ENCODE measurements at regions not wholly inside any gene's neighbourhood (a gene's known extent, or its start where the extent isn't known, plus 50 kb on each side); places are given as distances from the start of the nearest gene placed in this dataset.

DNA sequence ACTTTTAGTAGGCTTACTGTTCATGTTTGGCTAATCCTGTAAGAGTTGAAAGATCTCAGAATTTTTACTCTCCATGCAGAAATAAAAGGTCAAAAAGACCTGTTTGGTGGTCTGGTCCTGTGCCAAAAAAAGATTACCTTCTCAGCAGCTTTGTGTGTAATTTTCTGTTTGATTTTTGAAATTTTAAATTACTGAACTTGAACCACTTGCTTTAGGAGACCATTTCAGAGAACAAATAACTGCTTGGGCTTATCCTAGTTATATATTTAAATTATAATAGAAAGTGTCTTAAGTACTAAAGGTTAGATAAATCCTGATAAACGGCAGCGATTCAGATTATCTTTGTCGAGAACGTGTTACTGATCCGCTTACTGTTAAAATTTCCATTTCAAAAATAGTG, 118.3 kb upstream of the GRIK2 start:
- Histone ChIP-seq H4K8ac (ENCODE audit: low read length) (no peak overlapping the region), H3K79me1 (replicated peaks; ENCODE audit: low read length, poor library complexity, severe bottlenecking) (no peaks in the 10 kb centered on the region), H2BK120ac (ENCODE audit: low read depth, low read length) (no peak overlapping the region), H3K9me3 (ENCODE audit: control insufficient read depth, low read length) (peaks cover 10% of the 10 kb centered on the region), H4K91ac (ENCODE audit: low read length) (no peak overlapping the region), H2AFZ (ENCODE audit: low read depth, low read length) (no peak overlapping the region), H2BK5ac (ENCODE audit: low read depth, low read length, poor library complexity, severe bottlenecking) (no peak overlapping the region), H3K4me3 (ENCODE audit: insufficient read depth in 1 of 2, low read depth in 1 of 2, low read length in 2 of 2) (no peak overlapping the region), H3K18ac (ENCODE audit: low read depth in 1 of 2, low read length in 2 of 2) (no peak overlapping the region), H3K14ac (ENCODE audit: low read length in 2 of 2) (no peak overlapping the region), H3K4me1 (ENCODE audit: control insufficient read depth, insufficient read depth, low read depth, low read length) (no peaks in the 10 kb centered on the region), H3K27me3 (ENCODE audit: control insufficient read depth in 1 of 2, insufficient read depth in 1 of 2, low read length in 2 of 2) (no peaks in the 10 kb centered on the region), H3K4ac (ENCODE audit: low read depth in 1 of 2, low read length in 2 of 2) (no peak overlapping the region), H3K23ac (ENCODE audit: low read length in 2 of 2) (no peak overlapping the region), H3K27ac (ENCODE audit: low read length, poor library complexity, severe bottlenecking) (no peak overlapping the region), H3K4me2 (ENCODE audit: low read length, poor library complexity, severe bottlenecking) (no peak overlapping the region), H3K9ac (ENCODE audit: low read length) (no peak overlapping the region), H2BK15ac (ENCODE audit: low read depth, poor library complexity, severe bottlenecking) (no peak overlapping the region), H2BK12ac (ENCODE audit: low read length in 2 of 2) (no peak overlapping the region), H2AK5ac (ENCODE audit: low read length, severe bottlenecking) (no peak overlapping the region), H3K36me3 (ENCODE audit: control insufficient read depth in 1 of 2, insufficient read depth in 2 of 2, low read depth in 1 of 2, low read length in 2 of 2) (no peaks in the 10 kb centered on the region)
- WGBS, result no CpG with 5 or more reads among the region's 5 CpGs
- DNase-seq, result no peak

DNA sequence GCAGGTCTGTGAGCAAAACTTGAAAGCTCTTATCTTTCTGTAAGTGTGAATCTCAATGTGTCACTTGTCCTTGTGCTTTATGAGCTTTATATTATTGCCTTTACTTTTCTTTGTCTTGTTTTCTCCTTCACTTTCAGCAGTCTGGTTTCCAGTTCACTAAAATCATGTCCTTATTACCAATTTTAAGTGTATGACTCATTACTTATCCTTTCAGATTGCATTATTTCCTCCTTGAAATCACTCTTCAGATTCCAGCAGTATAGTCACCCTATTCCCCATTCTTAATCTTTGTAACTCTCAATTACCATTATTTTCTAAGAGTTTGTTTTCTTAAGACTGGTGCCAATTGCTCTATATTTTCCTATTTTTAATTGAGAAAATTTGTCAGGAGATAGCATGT, 117.4 kb upstream of the GRIK2 start:
- Histone ChIP-seq H3K14ac (ENCODE audit: low read length in 2 of 2) (no peak overlapping the region), H2AFZ (ENCODE audit: low read depth, low read length) (no peak overlapping the region), H3K4me2 (ENCODE audit: low read length, poor library complexity, severe bottlenecking) (no peak overlapping the region), H4K91ac (ENCODE audit: low read length) (no peak overlapping the region), H3K9me3 (ENCODE audit: control insufficient read depth, low read length) (peaks cover 10% of the 10 kb centered on the region), H3K4me3 (ENCODE audit: insufficient read depth in 1 of 2, low read depth in 1 of 2, low read length in 2 of 2) (no peak overlapping the region), H2AK5ac (ENCODE audit: low read length, severe bottlenecking) (no peak overlapping the region), H3K27ac (ENCODE audit: low read length, poor library complexity, severe bottlenecking) (no peak overlapping the region), H3K9ac (ENCODE audit: low read length) (no peak overlapping the region), H2BK120ac (ENCODE audit: low read depth, low read length) (no peak overlapping the region), H3K4me1 (ENCODE audit: control insufficient read depth, insufficient read depth, low read depth, low read length) (no peaks in the 10 kb centered on the region), H4K8ac (ENCODE audit: low read length) (no peak overlapping the region), H2BK12ac (ENCODE audit: low read length in 2 of 2) (no peak overlapping the region), H3K23ac (ENCODE audit: low read length in 2 of 2) (no peak overlapping the region), H3K36me3 (ENCODE audit: control insufficient read depth in 1 of 2, insufficient read depth in 2 of 2, low read depth in 1 of 2, low read length in 2 of 2) (no peaks in the 10 kb centered on the region), H2BK15ac (ENCODE audit: low read depth, poor library complexity, severe bottlenecking) (no peak overlapping the region), H3K18ac (ENCODE audit: low read depth in 1 of 2, low read length in 2 of 2) (no peak overlapping the region), H3K79me1 (replicated peaks; ENCODE audit: low read length, poor library complexity, severe bottlenecking) (no peaks in the 10 kb centered on the region), H2BK5ac (ENCODE audit: low read depth, low read length, poor library complexity, severe bottlenecking) (no peak overlapping the region), H3K4ac (ENCODE audit: low read depth in 1 of 2, low read length in 2 of 2) (no peak overlapping the region), H3K27me3 (ENCODE audit: control insufficient read depth in 1 of 2, insufficient read depth in 1 of 2, low read length in 2 of 2) (no peaks in the 10 kb centered on the region)
- DNase-seq, result peak; percentile 7

DNA sequence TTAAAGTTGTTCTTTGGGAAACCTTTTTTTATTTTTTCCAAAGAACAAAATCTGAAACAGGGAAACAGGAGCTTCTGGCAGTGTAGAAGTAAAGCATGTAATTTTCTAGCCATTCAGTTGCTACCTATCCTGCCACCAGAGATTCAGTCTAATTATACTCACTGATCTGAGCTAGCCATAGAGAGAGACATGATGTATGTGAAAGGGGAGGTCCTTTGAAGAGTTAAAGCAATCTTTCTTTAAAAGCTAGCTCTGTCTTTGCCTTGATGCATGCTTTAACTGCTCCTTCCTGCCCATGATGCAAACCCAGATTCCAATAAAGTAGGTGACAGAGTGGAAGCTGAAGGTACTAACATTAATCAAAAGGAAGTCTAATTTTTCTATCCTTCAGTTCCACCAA, 114.1 kb upstream of the GRIK2 start:
- Histone ChIP-seq H3K4me1 (ENCODE audit: control insufficient read depth, insufficient read depth, low read depth, low read length) (no peaks in the 10 kb centered on the region), H4K91ac (ENCODE audit: low read length) (no peak overlapping the region), H3K4me3 (ENCODE audit: insufficient read depth in 1 of 2, low read depth in 1 of 2, low read length in 2 of 2) (no peak overlapping the region), H2AFZ (ENCODE audit: low read depth, low read length) (no peak overlapping the region), H2BK120ac (ENCODE audit: low read depth, low read length) (no peak overlapping the region), H2BK15ac (ENCODE audit: low read depth, poor library complexity, severe bottlenecking) (no peak overlapping the region), H3K27ac (ENCODE audit: low read length, poor library complexity, severe bottlenecking) (no peak overlapping the region), H2BK5ac (ENCODE audit: low read depth, low read length, poor library complexity, severe bottlenecking) (no peak overlapping the region), H3K14ac (ENCODE audit: low read length in 2 of 2) (no peak overlapping the region), H3K9ac (ENCODE audit: low read length) (no peak overlapping the region), H3K18ac (ENCODE audit: low read depth in 1 of 2, low read length in 2 of 2) (no peak overlapping the region), H3K36me3 (ENCODE audit: control insufficient read depth in 1 of 2, insufficient read depth in 2 of 2, low read depth in 1 of 2, low read length in 2 of 2) (no peaks in the 10 kb centered on the region), H3K4ac (ENCODE audit: low read depth in 1 of 2, low read length in 2 of 2) (no peak overlapping the region), H2AK5ac (ENCODE audit: low read length, severe bottlenecking) (no peak overlapping the region), H3K23ac (ENCODE audit: low read length in 2 of 2) (no peak overlapping the region), H3K4me2 (ENCODE audit: low read length, poor library complexity, severe bottlenecking) (no peak overlapping the region), H4K8ac (ENCODE audit: low read length) (no peak overlapping the region), H3K79me1 (replicated peaks; ENCODE audit: low read length, poor library complexity, severe bottlenecking) (no peaks in the 10 kb centered on the region), H2BK12ac (ENCODE audit: low read length in 2 of 2) (no peak overlapping the region), H3K9me3 (ENCODE audit: control insufficient read depth, low read length) (no peaks in the 10 kb centered on the region), H3K27me3 (ENCODE audit: control insufficient read depth in 1 of 2, insufficient read depth in 1 of 2, low read length in 2 of 2) (no peaks in the 10 kb centered on the region)
- DNase-seq, result no peak

DNA sequence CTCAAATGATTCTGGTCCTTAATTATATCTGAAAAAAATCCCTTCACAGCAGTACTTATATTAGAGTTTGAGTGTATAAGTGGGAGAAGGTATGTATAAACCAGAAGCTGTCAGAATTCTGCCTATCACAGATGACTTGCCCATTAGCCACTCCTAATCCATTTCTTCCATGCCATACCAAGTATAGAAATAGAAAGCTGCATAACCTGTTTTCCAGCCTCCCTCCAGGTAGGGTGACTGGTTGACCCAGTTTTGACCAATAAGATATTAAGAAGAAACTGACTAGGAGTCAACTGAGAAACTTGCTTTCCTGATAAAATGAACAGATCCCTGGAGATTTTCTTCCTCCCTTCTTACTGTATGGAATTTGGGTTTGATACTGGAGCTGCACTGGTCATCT, 112.2 kb upstream of the GRIK2 start:
- Histone ChIP-seq H2BK120ac (ENCODE audit: low read depth, low read length) (no peak overlapping the region), H2BK12ac (ENCODE audit: low read length in 2 of 2) (no peak overlapping the region), H3K14ac (ENCODE audit: low read length in 2 of 2) (no peak overlapping the region), H3K79me1 (replicated peaks; ENCODE audit: low read length, poor library complexity, severe bottlenecking) (no peaks in the 10 kb centered on the region), H4K8ac (ENCODE audit: low read length) (no peak overlapping the region), H4K91ac (ENCODE audit: low read length) (no peak overlapping the region), H3K4me1 (ENCODE audit: control insufficient read depth, insufficient read depth, low read depth, low read length) (no peaks in the 10 kb centered on the region), H3K9ac (ENCODE audit: low read length) (no peak overlapping the region), H3K27ac (ENCODE audit: low read length, poor library complexity, severe bottlenecking) (no peak overlapping the region), H3K4me2 (ENCODE audit: low read length, poor library complexity, severe bottlenecking) (no peak overlapping the region), H2BK5ac (ENCODE audit: low read depth, low read length, poor library complexity, severe bottlenecking) (no peak overlapping the region), H3K36me3 (ENCODE audit: control insufficient read depth in 1 of 2, insufficient read depth in 2 of 2, low read depth in 1 of 2, low read length in 2 of 2) (no peaks in the 10 kb centered on the region), H2BK15ac (ENCODE audit: low read depth, poor library complexity, severe bottlenecking) (no peak overlapping the region), H2AK5ac (ENCODE audit: low read length, severe bottlenecking) (no peak overlapping the region), H3K9me3 (ENCODE audit: control insufficient read depth, low read length) (no peaks in the 10 kb centered on the region), H3K27me3 (ENCODE audit: control insufficient read depth in 1 of 2, insufficient read depth in 1 of 2, low read length in 2 of 2) (no peaks in the 10 kb centered on the region), H3K4ac (ENCODE audit: low read depth in 1 of 2, low read length in 2 of 2) (no peak overlapping the region), H2AFZ (ENCODE audit: low read depth, low read length) (no peak overlapping the region), H3K4me3 (ENCODE audit: insufficient read depth in 1 of 2, low read depth in 1 of 2, low read length in 2 of 2) (no peak overlapping the region), H3K23ac (ENCODE audit: low read length in 2 of 2) (no peak overlapping the region), H3K18ac (ENCODE audit: low read depth in 1 of 2, low read length in 2 of 2) (no peak overlapping the region)
- DNase-seq, result no peak

Measured in mesenchymal stem cell (in vitro differentiated cells and primary cell).